H1 (cell line): ENCODE measurements at regions not wholly inside any gene's neighbourhood (a gene's known extent, or its start where the extent isn't known, plus 50 kb on each side); places are given as distances from the start of the nearest gene placed in this dataset.

Source experiments
- CTCF ChIA-PET: fragments of 300-600 bp; sonication (Branson Sonifier 250); formaldehyde crosslinking; loops from one replicate; lab custom pipeline; 2021; ENCODE audit not compliant: partially characterized antibody; lab: Charles Lee
- POLR2A ChIA-PET: fragments of 300-600 bp; sonication (Branson Sonifier 250); formaldehyde crosslinking; loops from one replicate; lab custom pipeline; 2021; ENCODE audit warnings: inconsistent platforms; ENCODE audit not compliant: partially characterized antibody; lab: Charles Lee
- DNase-seq, 2 experiments: peaks; one replicate each; pipeline versions ENCODE4 v3.0.0 to v3.0.0-alpha.2; 2010 to 2022; ENCODE audit warnings: low spot score in 2 of 2, low read depth in 1 of 2, mixed read lengths in 1 of 2
- FAIRE-seq: peaks from 2 replicates; lab custom pipeline; 2011; peaks lifted over from hg19 to GRCh38; lab: Jason Lieb, UNC
- H2AFZ ChIP-seq: 2 replicates; pipeline ENCODE4 v1.8.1; 2012; ENCODE audit warnings: low read length, inconsistent platforms
- H2AK5ac ChIP-seq: 2 replicates; pipeline ENCODE4 v1.6.1; 2013; ENCODE audit warnings: low read depth, low read length
- H2BK120ac ChIP-seq: replicated peaks from 2 replicates; pipeline ENCODE3; 2013; ENCODE audit warnings: low read depth, low read length, inconsistent platforms
- H2BK12ac ChIP-seq: 2 replicates; pipeline ENCODE4 v1.6.1; 2013; ENCODE audit warnings: low read depth, low read length
- H2BK15ac ChIP-seq: 2 replicates; pipeline ENCODE4 v1.6.1; 2013; ENCODE audit warnings: low read length
- H2BK20ac ChIP-seq: 2 replicates; pipeline ENCODE4 v1.6.1; 2013; ENCODE audit warnings: low read length
- H2BK5ac ChIP-seq: 2 replicates; pipeline ENCODE4 v1.6.1; 2013; ENCODE audit warnings: low read depth, low read length
- H3K14ac ChIP-seq: 2 replicates; pipeline ENCODE4 v1.6.1; 2013; ENCODE audit warnings: inconsistent platforms; ENCODE audit not compliant: insufficient read length
- H3K18ac ChIP-seq: 2 replicates; pipeline ENCODE4 v1.6.1; 2013; ENCODE audit warnings: low read length; ENCODE audit errors: extremely low read depth
- H3K23ac ChIP-seq: 2 replicates; pipeline ENCODE4 v1.6.1; 2013; ENCODE audit warnings: inconsistent platforms; ENCODE audit not compliant: insufficient read length
- H3K23me2 ChIP-seq: 2 replicates; pipeline ENCODE4 v1.6.1; 2013; ENCODE audit warnings: low read depth, low read length
- H3K27ac ChIP-seq: 2 replicates; pipeline ENCODE4 v1.6.1; 2011; ENCODE audit warnings: low read depth, low read length, inconsistent platforms
- H3K27me3 ChIP-seq, 4 experiments: replicated peaks in 1 of 4; 1 replicate in 1 of 4; 2 replicates in 3 of 4; pipeline versions ENCODE4 v1.6.1 to v1.8.1; 2011 to 2013; ENCODE audit warnings: low read length in 3 of 4, mild to moderate bottlenecking in 3 of 4, inconsistent platforms in 2 of 4, mixed read lengths in 2 of 4, moderate library complexity in 1 of 4; ENCODE audit not compliant: control insufficient read depth in 3 of 4, insufficient read depth in 3 of 4; ENCODE audit errors: extremely low read depth in 1 of 4
- H3K36me3 ChIP-seq, 4 experiments: 2 replicates each; pipeline versions ENCODE4 v1.6.1 to v1.8.1; 2011 to 2013; ENCODE audit warnings: mild to moderate bottlenecking in 4 of 4, low read length in 3 of 4, moderate library complexity in 2 of 4, control low read depth in 1 of 4, inconsistent platforms in 1 of 4; ENCODE audit not compliant: insufficient read depth in 4 of 4, control insufficient read depth in 2 of 4
- H3K4ac ChIP-seq: replicated peaks from 2 replicates; pipeline ENCODE3; 2013; ENCODE audit warnings: low read length, low read depth, mixed read lengths, inconsistent platforms; ENCODE audit not compliant: insufficient read length
- H3K4me1 ChIP-seq, 4 experiments: replicated peaks in 1 of 4; 1 replicate in 1 of 4; 2 replicates in 3 of 4; pipeline versions ENCODE4 v1.6.1 to v1.8.1; 2011 to 2013; ENCODE audit warnings: low read length in 3 of 4, inconsistent platforms in 2 of 4, mixed read lengths in 1 of 4; ENCODE audit not compliant: insufficient read depth in 4 of 4, control insufficient read depth in 3 of 4
- H3K4me2 ChIP-seq, 2 experiments: 2 replicates each; pipeline versions ENCODE4 v1.6.1 to v1.8.1; 2011 to 2013; ENCODE audit warnings: low read depth in 2 of 2, low read length in 2 of 2, control low read depth in 1 of 2, inconsistent platforms in 1 of 2, mild to moderate bottlenecking in 1 of 2; ENCODE audit not compliant: insufficient read depth in 1 of 2
- H3K4me3 ChIP-seq, 4 experiments: fragments of 200-600, 300-600 bp in 1 of 4; sonication (generic), shearing (Covaris generic), sonication (Bioruptor Twin) in 1 of 4; 2 replicates each; pipeline versions ENCODE4 v1.5.1 to v1.8.1; 2011 to 2016; ENCODE audit warnings: low read length in 4 of 4, low read depth in 3 of 4, control low read depth in 2 of 4, inconsistent platforms in 2 of 4, mild to moderate bottlenecking in 2 of 4, mixed read lengths in 1 of 4, moderate library complexity in 1 of 4; ENCODE audit not compliant: insufficient read depth in 2 of 4; ENCODE audit errors: extremely low read depth in 1 of 4
- H3K56ac ChIP-seq: replicated peaks from 2 replicates; pipeline ENCODE3; 2013; ENCODE audit warnings: low read depth, mild to moderate bottlenecking, mixed read lengths, low read length, inconsistent platforms; ENCODE audit not compliant: insufficient read length
- H3K79me1 ChIP-seq: 2 replicates; pipeline ENCODE4 v1.6.1; 2013; ENCODE audit warnings: low read depth, low read length, control low read depth
- H3K79me2 ChIP-seq, 2 experiments: 2 replicates each; pipeline versions ENCODE4 v1.6.1 to v1.8.1; 2012 to 2013; ENCODE audit warnings: low read length in 2 of 2, mild to moderate bottlenecking in 2 of 2, inconsistent platforms in 1 of 2; ENCODE audit not compliant: insufficient read depth in 2 of 2, control insufficient read depth in 1 of 2
- H3K9ac ChIP-seq, 4 experiments: replicated peaks in 1 of 4; 1 replicate in 1 of 4; 2 replicates in 3 of 4; pipeline versions ENCODE4 v1.6.1 to v1.8.1; 2011 to 2013; ENCODE audit warnings: low read depth in 3 of 4, low read length in 3 of 4, control low read depth in 2 of 4, mild to moderate bottlenecking in 2 of 4, moderate library complexity in 2 of 4, inconsistent platforms in 1 of 4; ENCODE audit errors: extremely low read depth in 1 of 4
- H3K9me3 ChIP-seq, 2 experiments: 2 replicates each; pipeline versions ENCODE4 v1.6.1 to v1.8.1; 2012 to 2013; ENCODE audit warnings: mild to moderate bottlenecking in 2 of 2, moderate library complexity in 2 of 2, control low read depth in 1 of 2, inconsistent platforms in 1 of 2, low read depth in 1 of 2, low read length in 1 of 2, mixed read lengths in 1 of 2; ENCODE audit not compliant: insufficient read depth in 2 of 2
- H4K20me1 ChIP-seq, 2 experiments: replicated peaks in 1 of 2; 2 replicates each; pipeline versions ENCODE3 to v1.8.1; 2011 to 2013; ENCODE audit warnings: inconsistent platforms in 2 of 2, low read length in 2 of 2, mild to moderate bottlenecking in 1 of 2; ENCODE audit not compliant: insufficient read depth in 2 of 2, control insufficient read depth in 1 of 2
- H4K5ac ChIP-seq: 2 replicates; pipeline ENCODE4 v1.6.1; 2013; ENCODE audit warnings: low read length, low read depth, mixed read lengths, inconsistent platforms; ENCODE audit not compliant: insufficient read length
- H4K8ac ChIP-seq: 2 replicates; pipeline ENCODE4 v1.8.0; 2013; ENCODE audit warnings: mild to moderate bottlenecking, moderate library complexity, low read length, inconsistent platforms; ENCODE audit not compliant: insufficient read depth; ENCODE audit errors: extremely low read depth
- H4K91ac ChIP-seq: replicated peaks from 2 replicates; pipeline ENCODE3; 2013; ENCODE audit warnings: low read length, mixed read lengths, inconsistent platforms; ENCODE audit not compliant: insufficient read length
- SIRT6 ChIP-seq: IDR thresholded peaks from one replicate; pipeline ENCODE4 v1.7.1; 2012; ENCODE audit warnings: low read length, inconsistent platforms
- WGBS, 2 experiments: shearing (Covaris generic) in 1 of 2; methylation state at CpG; one replicate each; pipeline versions ENCODE4 v1.1.6 to v1.1.7; 2013 to 2015; ENCODE audit warnings: low lambda C conversion rate in 2 of 2, mixed read lengths in 2 of 2, inconsistent platforms in 1 of 2, low coverage in 1 of 2, missing lambda C conversion rate in 1 of 2; ENCODE audit not compliant: insufficient replicate concordance in 2 of 2, insufficient coverage in 1 of 2, insufficient read length in 1 of 2; ENCODE audit errors: extremely low coverage in 1 of 2, missing lambda C conversion rate in 1 of 2; 5-methylcytosine and 5-hydroxymethylcytosine counted together

DNA sequence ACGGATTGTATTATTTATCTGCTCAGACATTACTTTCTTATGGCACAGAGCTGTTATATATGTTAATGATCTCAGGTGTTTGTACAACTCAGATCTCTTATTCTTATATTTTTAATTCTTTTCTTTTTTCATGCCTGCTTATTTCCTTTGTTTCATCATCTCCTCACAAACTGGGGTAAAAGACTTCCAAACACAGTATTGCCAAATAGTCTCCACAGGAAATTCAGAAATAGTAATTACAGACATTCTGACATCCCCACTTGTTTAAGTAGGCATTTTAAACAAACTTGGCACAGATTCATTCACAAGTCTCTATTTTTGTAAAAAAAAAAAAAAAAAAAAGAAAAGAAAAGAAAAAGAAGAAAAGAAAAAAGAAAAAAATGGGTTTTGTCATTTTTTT lies 129.7 kb upstream of the USP38 start:
- Histone ChIP-seq H3K14ac (no peak overlapping the region), H3K23me2 (no peaks in the 10 kb centered on the region), H3K36me3 (no peaks in the 10 kb centered on the region), H2BK20ac (no peak overlapping the region), H3K4me1 (no peaks in the 10 kb centered on the region), H3K27me3 (no peaks in the 10 kb centered on the region), H3K9me3 (no peaks in the 10 kb centered on the region), H2BK12ac (no peak overlapping the region), H4K20me1 (no peaks in the 10 kb centered on the region), H4K8ac (no peak overlapping the region), H2AK5ac (no peak overlapping the region), H2BK5ac (no peak overlapping the region), H3K4ac (no peak overlapping the region), H4K91ac (no peak overlapping the region), H2BK120ac (no peak overlapping the region), H3K27ac (no peak overlapping the region), H2BK15ac (no peak overlapping the region), H3K56ac (no peak overlapping the region), H3K23ac (no peak overlapping the region), H2AFZ (no peak overlapping the region), H3K4me2 (no peak overlapping the region), H4K5ac (no peak overlapping the region), H3K18ac (no peak overlapping the region), H3K9ac (no peak overlapping the region), H3K79me1 (no peaks in the 10 kb centered on the region), H3K79me2 (no peaks in the 10 kb centered on the region), H3K4me3 (no peak overlapping the region)
- TF ChIP-seq SIRT6: no peak
- WGBS, 2 experiments: 0% methylated on average over 1 of the region's 1 CpG; no CpG with 5 or more reads in 1 of the 2 experiments
- FAIRE-seq (no peak), DNase-seq (no peak)
- CTCF ChIA-PET: interaction anchor here (1.1 kb wide), 1 partner anchor 17 kb away, joined by 4 read pairs; no protein-coding TSS in a partner anchor
- POLR2A ChIA-PET: no interaction called here
